ENCODE measurements at regions not wholly inside any gene's neighbourhood (a gene's known extent, or its start where the extent isn't known, plus 50 kb on each side); places are given as distances from the start of the nearest gene placed in this dataset.

DNA sequence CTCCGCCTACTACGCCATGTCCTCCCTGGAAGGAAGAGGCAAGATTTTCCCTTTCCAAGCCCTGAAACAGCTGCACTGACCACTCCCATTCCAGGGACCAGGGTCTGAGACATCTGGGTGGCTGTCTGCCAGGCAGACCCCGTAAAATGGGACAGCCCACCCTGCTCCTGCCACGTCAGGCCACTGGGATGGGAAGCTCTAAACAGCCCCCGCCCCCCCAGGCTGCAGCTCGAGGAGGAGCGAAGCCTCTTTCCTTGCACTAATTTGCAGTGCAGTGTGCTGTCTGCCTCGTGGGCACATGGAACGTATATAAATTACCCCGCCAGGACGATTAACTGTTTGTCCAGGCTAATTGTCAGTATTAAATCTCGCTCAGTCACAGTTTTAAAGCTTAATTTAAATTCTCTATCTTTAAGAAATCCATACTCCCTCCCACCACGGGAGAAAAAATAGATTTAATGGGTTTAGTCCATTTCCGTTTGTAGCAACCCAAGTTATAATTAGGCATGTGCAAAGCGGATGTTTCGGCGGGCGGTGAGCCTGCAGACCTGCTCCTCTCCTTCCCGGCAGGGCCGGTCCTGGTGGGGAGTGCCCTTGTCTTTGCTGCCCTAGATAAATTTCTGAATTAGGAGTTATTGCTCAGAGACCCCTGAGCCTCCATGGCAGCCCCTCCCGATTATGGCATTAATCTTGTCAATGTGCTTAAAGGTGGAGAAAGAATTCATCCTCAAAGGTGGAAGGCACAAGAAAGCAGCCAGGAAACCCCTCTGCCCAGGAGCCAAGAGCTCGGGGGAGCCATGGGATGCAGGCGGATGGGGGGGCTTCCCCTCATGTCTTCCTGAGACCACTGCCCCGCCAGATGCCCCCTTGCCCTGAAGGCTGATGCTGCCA, 268.0 kb upstream of the TNRC6C start:
- Histone ChIP-seq H2AK5ac (ENCODE audit: low read depth, low read length) (no peak overlapping the region), H4K20me1 (replicated peaks in 1 of 2; ENCODE audit: control insufficient read depth in 1 of 2, insufficient read depth in 2 of 2, low read length in 2 of 2) (no peaks in the 10 kb centered on the region), H4K5ac (ENCODE audit: insufficient read length, low read depth, low read length) (no peak overlapping the region), H2BK5ac (ENCODE audit: low read depth, low read length) (no peak overlapping the region), H3K27ac (ENCODE audit: low read depth, low read length) (no peak overlapping the region), H2AFZ (ENCODE audit: low read length) (no peak overlapping the region), H3K56ac (replicated peaks; ENCODE audit: insufficient read length, low read depth, low read length) (no peak overlapping the region), H3K4me2 (ENCODE audit: insufficient read depth in 1 of 2, low read depth in 2 of 2, low read length in 2 of 2) (no peak overlapping the region), H3K4me1 (replicated peaks in 1 of 4; ENCODE audit: control insufficient read depth in 3 of 4, insufficient read depth in 4 of 4, low read length in 3 of 4) (peaks cover 1 to 6% (median 3%) of the 10 kb centered on the region in 4 experiments; a peak in 5 of 7 replicates), H3K36me3 (ENCODE audit: control insufficient read depth in 2 of 4, insufficient read depth in 4 of 4, low read length in 3 of 4) (no peaks in the 10 kb centered on the region), H3K23ac (ENCODE audit: insufficient read length) (no peak overlapping the region), H2BK20ac (ENCODE audit: low read length) (no peak overlapping the region), H3K79me1 (ENCODE audit: low read depth, low read length) (no peaks in the 10 kb centered on the region), H3K27me3 (replicated peaks in 1 of 4; ENCODE audit: control insufficient read depth in 3 of 4, extremely low read depth in 1 of 4, insufficient read depth in 3 of 4, low read length in 3 of 4) (peaks cover 0 to 19% (median 15%) of the 10 kb centered on the region in 4 experiments; a peak in 5 of 7 replicates), H2BK120ac (replicated peaks; ENCODE audit: low read depth, low read length) (no peak overlapping the region), H4K8ac (ENCODE audit: extremely low read depth, insufficient read depth, low read length) (peak overlapping the region; percentile 12; the same call in 1 of the 2 replicates), H3K9me3 (ENCODE audit: insufficient read depth in 2 of 2, low read depth in 1 of 2, low read length in 1 of 2) (no peaks in the 10 kb centered on the region), H3K23me2 (ENCODE audit: low read depth, low read length) (peaks cover 5% of the 10 kb centered on the region; the same call in 1 of the 2 replicates), H3K4ac (replicated peaks; ENCODE audit: insufficient read length, low read depth, low read length) (peak overlapping the region; percentile 71), H4K91ac (replicated peaks; ENCODE audit: insufficient read length, low read length) (peak overlapping the region; percentile 26), H3K4me3 (ENCODE audit: extremely low read depth in 1 of 4, insufficient read depth in 2 of 4, low read depth in 3 of 4, low read length in 4 of 4) (no peak overlapping the region), H3K14ac (ENCODE audit: insufficient read length) (no peak overlapping the region), H2BK15ac (ENCODE audit: low read length) (no peak overlapping the region), H2BK12ac (ENCODE audit: low read depth, low read length) (no peak overlapping the region), H3K79me2 (ENCODE audit: control insufficient read depth in 1 of 2, insufficient read depth in 2 of 2, low read length in 2 of 2) (no peaks in the 10 kb centered on the region), H3K18ac (ENCODE audit: extremely low read depth, low read length) (no peak overlapping the region), H3K9ac (replicated peaks in 1 of 4; ENCODE audit: extremely low read depth in 1 of 4, low read depth in 3 of 4, low read length in 3 of 4) (no peak overlapping the region)
- 83% methylated on average over 24 of the region's 24 CpGs; no CpG with 5 or more reads in 1 of the 2 experiments for WGBS, 2 experiments (ENCODE audit: extremely low coverage in 1 of 2, insufficient coverage in 1 of 2, insufficient read length in 1 of 2, insufficient replicate concordance in 2 of 2, low coverage in 1 of 2, low lambda C conversion rate in 2 of 2, missing lambda C conversion rate in 1 of 2)
- ChIA-PET CTCF (ENCODE audit: partially characterized antibody) (interaction anchor here (1.7 kb wide), 1 partner anchor 50 kb away, joined by 6 read pairs; no protein-coding TSS in a partner anchor), POLR2A (ENCODE audit: partially characterized antibody) (interaction anchor here (1.0 kb wide), 1 partner anchor 496 kb away, joined by 3 read pairs; the partner anchor contains the start of gene TK1)
- DNase-seq (ENCODE audit: low read depth in 1 of 2, low spot score in 2 of 2) (no peak), FAIRE-seq (no peak)
- TF ChIP-seq GTF2F1 (IDR thresholded peaks at IDR 0.05; ENCODE audit: borderline replicate concordance, low read depth, low read length) (no peak), SIRT6 (IDR thresholded peaks at IDR 0.05; ENCODE audit: low read length) (no peak), POU5F1 (IDR thresholded peaks at IDR 0.05; ENCODE audit: low read depth, low read length) (no peak), SAP30 (IDR thresholded peaks at IDR 0.05; ENCODE audit: insufficient read depth, insufficient replicate concordance, low read length) (no peak), TAF7 (optimal IDR thresholded peaks at IDR 0.05; ENCODE audit: borderline replicate concordance, low read depth, low read length) (no peak), KDM1A (IDR thresholded peaks at IDR 0.05; ENCODE audit: borderline replicate concordance, low read length) (no peak), CHD1 (IDR thresholded peaks at IDR 0.05; ENCODE audit: low read depth, low read length) (no peak), RXRA (IDR thresholded peaks at IDR 0.05; ENCODE audit: insufficient read depth, low read depth, low read length) (no peak), FOSL1 (IDR thresholded peaks at IDR 0.05; ENCODE audit: insufficient read depth, low read depth, low read length) (no peak), BCL11A (IDR thresholded peaks at IDR 0.05; ENCODE audit: low read depth in 2 of 2, low read length in 2 of 2) (no peak), SP1 (IDR thresholded peaks at IDR 0.05; ENCODE audit: low read depth, low read length) (no peak)
- TF ChIP-seq, protein P1, sequence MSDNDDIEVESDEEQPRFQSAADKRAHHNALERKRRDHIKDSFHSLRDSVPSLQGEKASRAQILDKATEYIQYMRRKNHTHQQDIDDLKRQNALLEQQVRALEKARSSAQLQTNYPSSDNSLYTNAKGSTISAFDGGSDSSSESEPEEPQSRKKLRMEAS (IDR thresholded peaks at IDR 0.05), result no peak
